Stimulated activated effector memory CD8-positive, alpha-beta T cell treated with anti-CD3 and anti-CD28 coated beads, Interleukin-12 subunit alpha, Interleukin-12 subunit beta, amount 100 ng/mL, for 72 hours (primary cell): ENCODE measurements at regions not wholly inside any gene's neighbourhood (a gene's known extent, or its start where the extent isn't known, plus 50 kb on each side); places are given as distances from the start of the nearest gene placed in this dataset.

ENCODE experiments used
- ATAC-seq: fragments of 150-1000 bp; cut with Tn5 transposase; 2 replicates; pipeline ENCODE4 v1.10.0; 2021
- DNase-seq, 2 donors: peaks; one replicate each; pipeline ENCODE4 v3.0.0; 2021 to 2022; ENCODE audit warnings: low spot score in 2 of 2
- H3K27ac Mint-ChIP-seq: one replicate; pipeline ENCODE4 v1.8.0; 2022; ENCODE audit warnings: mild to moderate bottlenecking, mixed read lengths
- H3K36me3 Mint-ChIP-seq: one replicate; pipeline ENCODE4 v1.8.0; 2022; ENCODE audit warnings: mild to moderate bottlenecking, mixed read lengths
- H3K4me1 Mint-ChIP-seq: one replicate; pipeline ENCODE4 v1.8.0; 2022; ENCODE audit warnings: mixed read lengths
- H3K4me3 Mint-ChIP-seq: one replicate; pipeline ENCODE4 v1.8.0; 2022; ENCODE audit warnings: mild to moderate bottlenecking, mixed read lengths
- H3K9me3 Mint-ChIP-seq: one replicate; pipeline ENCODE4 v1.8.0; 2022; ENCODE audit warnings: mixed read lengths

DNA sequence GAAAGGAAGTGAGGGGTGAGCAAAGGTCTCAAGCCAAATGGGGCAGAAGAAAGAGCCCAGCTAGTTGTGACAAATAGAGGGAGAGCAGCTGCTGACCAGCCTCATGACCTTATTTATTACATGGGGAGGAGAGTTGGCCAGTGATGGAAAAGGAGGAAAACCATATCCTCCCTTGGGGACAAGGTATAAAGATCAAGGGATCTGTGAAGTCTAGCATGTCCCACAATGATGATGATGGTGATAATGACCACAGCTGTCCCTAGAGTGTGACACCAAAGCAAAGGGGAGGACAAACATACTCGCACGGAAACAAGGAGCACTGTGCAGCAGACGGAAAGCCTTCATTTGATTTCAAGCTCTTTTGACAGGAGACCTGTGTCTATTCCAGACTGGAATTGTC, 190.4 kb upstream of the MCHR2 start:
- Mint-ChIP-seq H3K27ac (no peak overlapping the region), H3K4me3 (no peak overlapping the region), H3K4me1 (no peaks in the 10 kb centered on the region), H3K36me3 (no peaks in the 10 kb centered on the region), H3K9me3 (no peaks in the 10 kb centered on the region)
- ATAC-seq, result no peak
- no peak for DNase-seq

- Mint-ChIP-seq H3K9me3 (no peaks in the 10 kb centered on the region), H3K4me1 (no peaks in the 10 kb centered on the region), H3K27ac (no peak overlapping the region), H3K36me3 (no peaks in the 10 kb centered on the region), H3K4me3 (no peak overlapping the region)
- no peak for DNase-seq
- no peak for ATAC-seq
Measured at GRCh38 chr6:100182313-100182712, 188.3 kb upstream of the MCHR2 start.

GRCh38 chr6:100181309-100181708, 187.3 kb upstream of the MCHR2 start:
- H3K4me3 Mint-ChIP-seq, result no peak overlapping the region
- no peaks in the 10 kb centered on the region for H3K9me3 Mint-ChIP-seq
- H3K27ac Mint-ChIP-seq, result no peak overlapping the region
- H3K4me1 Mint-ChIP-seq, result no peaks in the 10 kb centered on the region
- no peak for DNase-seq
- no peaks in the 10 kb centered on the region for H3K36me3 Mint-ChIP-seq
- ATAC-seq, result no peak

DNA sequence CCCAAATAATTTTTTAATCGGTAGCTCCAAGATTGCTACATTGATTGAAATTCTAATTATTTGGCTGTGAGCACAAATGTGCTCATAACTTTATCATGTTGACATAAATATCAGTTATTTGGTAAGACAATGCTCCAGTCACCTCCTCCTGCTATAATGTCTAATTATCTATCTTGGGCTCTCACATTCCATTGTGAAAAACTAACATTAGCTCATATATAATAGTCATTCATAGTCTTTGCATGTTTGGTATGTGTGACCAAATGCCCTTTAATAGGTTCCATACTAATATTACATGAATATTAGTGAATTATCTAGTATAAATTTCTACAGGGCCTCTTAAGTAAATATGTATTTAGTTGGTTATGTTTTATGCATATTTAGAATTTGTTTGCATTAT, 185.6 kb upstream of the MCHR2 start:
- ATAC-seq (no peak), DNase-seq (no peak)
- Mint-ChIP-seq H3K9me3 (no peaks in the 10 kb centered on the region), H3K4me3 (no peak overlapping the region), H3K27ac (no peak overlapping the region), H3K36me3 (no peaks in the 10 kb centered on the region), H3K4me1 (no peaks in the 10 kb centered on the region)

DNA sequence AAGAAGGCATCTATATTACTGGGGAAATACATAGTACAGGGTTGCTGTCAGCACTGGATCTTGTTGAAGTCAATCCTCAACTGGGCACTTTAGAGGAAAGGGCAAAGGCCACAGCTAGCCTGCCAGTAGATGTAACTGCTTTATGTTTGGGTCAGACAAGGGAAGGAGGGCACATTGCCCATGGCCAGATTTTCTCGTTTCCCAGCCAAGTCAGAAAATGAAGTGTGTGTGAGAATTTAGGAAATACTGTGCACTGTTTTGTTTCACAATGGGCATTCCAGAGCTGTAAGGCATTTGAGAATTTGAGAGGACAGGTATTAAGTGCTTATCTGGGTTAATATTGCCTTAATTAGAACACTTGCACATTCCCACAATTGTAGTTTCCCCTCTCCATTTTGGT, 183.9 kb upstream of the MCHR2 start:
- no peaks in the 10 kb centered on the region for H3K4me1 Mint-ChIP-seq
- no peak overlapping the region for H3K4me3 Mint-ChIP-seq
- DNase-seq (no peak), ATAC-seq (no peak)
- H3K9me3 Mint-ChIP-seq, result no peaks in the 10 kb centered on the region
- H3K36me3 Mint-ChIP-seq, result no peaks in the 10 kb centered on the region
- H3K27ac Mint-ChIP-seq, result no peak overlapping the region

DNA sequence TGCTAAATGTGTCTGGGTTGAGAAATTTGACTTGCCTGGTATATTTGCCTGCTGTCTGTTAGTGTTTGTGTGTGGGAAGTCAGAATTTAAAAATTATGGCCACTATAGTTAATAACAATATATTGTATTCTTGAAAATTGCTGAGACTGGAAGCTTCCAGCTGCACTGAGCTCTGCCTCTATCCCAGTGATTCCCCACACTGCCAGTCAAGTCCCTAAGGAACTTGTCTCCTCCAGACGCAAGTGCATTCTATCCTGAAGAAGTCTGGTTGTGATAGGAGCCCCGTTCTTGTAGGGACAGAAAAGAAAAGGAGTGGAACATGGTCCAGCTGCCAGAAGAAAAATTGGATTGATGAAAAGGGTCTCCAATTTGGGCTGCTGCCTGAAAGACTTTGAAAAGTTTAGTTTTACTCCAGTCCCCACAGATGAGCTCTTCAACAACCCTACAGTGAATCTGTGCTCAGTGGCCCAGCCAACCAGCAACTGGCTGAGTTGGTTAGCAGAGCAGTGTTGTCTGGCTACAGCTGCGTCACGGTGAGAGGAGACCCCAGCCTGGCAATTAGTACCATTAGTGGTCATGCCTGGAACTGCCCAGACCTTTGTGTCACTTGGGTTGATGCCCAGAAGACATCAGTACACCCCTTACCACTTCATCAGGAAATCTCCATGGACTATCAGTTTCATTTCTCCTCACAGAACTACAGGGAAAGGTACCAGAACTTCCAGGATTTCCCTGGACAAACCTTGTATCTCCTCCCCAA, 183.1 kb upstream of the MCHR2 start:
- H3K27ac Mint-ChIP-seq, result no peak overlapping the region
- no peaks in the 10 kb centered on the region for H3K4me1 Mint-ChIP-seq
- no peaks in the 10 kb centered on the region for H3K9me3 Mint-ChIP-seq
- DNase-seq (no peak), ATAC-seq (no peak)
- no peak overlapping the region for H3K4me3 Mint-ChIP-seq
- H3K36me3 Mint-ChIP-seq, result no peaks in the 10 kb centered on the region

GRCh38 chr6:100176311-100176950, 182.4 kb upstream of the MCHR2 start:
- ATAC-seq (no peak), DNase-seq (no peak)
- Mint-ChIP-seq H3K4me3 (no peak overlapping the region), H3K9me3 (no peaks in the 10 kb centered on the region), H3K4me1 (no peaks in the 10 kb centered on the region), H3K36me3 (no peaks in the 10 kb centered on the region), H3K27ac (no peak overlapping the region)

DNA sequence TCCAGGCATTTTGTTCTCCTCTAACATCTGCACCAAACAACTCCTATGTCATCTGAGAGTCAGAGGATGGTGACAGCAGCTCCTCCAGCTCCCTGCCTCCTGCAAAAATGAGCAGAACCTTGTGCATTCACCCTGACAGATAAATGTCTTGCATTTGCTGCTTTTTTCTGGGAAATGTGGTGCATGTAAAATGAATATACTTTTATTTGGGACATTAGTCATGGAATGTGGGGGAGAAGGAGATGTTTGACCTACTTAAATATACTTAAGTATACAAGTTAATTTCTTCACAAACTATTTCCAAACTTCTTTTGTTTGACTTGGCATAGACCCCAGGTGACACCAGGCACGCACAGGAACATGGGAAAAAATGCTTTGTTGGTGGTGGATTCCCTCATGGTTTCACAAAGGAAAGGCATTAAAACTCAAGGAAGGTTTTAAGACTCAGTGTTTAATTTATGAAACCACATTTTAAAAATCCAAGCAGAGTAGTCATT, 181.8 kb upstream of the MCHR2 start:
- no peak overlapping the region for H3K4me3 Mint-ChIP-seq
- ATAC-seq, result no peak
- no peaks in the 10 kb centered on the region for H3K36me3 Mint-ChIP-seq
- DNase-seq, result no peak
- no peak overlapping the region for H3K27ac Mint-ChIP-seq
- no peaks in the 10 kb centered on the region for H3K9me3 Mint-ChIP-seq
- no peaks in the 10 kb centered on the region for H3K4me1 Mint-ChIP-seq

DNA sequence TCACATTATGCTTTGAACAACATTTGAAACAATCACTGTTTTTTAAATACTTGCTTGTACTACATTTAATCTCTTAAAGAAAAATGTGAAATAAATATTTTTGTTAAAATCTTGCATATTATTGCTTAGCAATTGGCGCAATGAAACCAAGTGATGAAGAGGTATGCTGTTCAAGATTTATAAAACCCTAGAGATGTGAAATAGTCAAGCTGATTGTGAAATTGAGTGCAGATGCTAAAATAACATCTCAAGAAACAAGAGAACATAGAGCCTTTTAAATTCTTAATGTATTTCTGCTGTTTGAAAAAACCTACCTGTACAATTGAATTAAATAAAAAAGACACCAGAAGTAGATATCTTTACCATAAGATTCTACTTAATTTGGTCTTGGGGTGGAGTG, 179.2 kb upstream of the MCHR2 start:
- Mint-ChIP-seq H3K36me3 (no peaks in the 10 kb centered on the region), H3K4me3 (no peak overlapping the region), H3K9me3 (no peaks in the 10 kb centered on the region), H3K27ac (no peak overlapping the region), H3K4me1 (no peaks in the 10 kb centered on the region)
- ATAC-seq (no peak), DNase-seq (no peak)

- H3K9me3 Mint-ChIP-seq, result no peaks in the 10 kb centered on the region
- ATAC-seq, result no peak
- no peaks in the 10 kb centered on the region for H3K4me1 Mint-ChIP-seq
- DNase-seq, result no peak
- H3K4me3 Mint-ChIP-seq, result no peak overlapping the region
- H3K27ac Mint-ChIP-seq, result no peak overlapping the region
- H3K36me3 Mint-ChIP-seq, result no peaks in the 10 kb centered on the region
Measured at GRCh38 chr6:100172322-100172713, 178.3 kb upstream of the MCHR2 start.

DNA sequence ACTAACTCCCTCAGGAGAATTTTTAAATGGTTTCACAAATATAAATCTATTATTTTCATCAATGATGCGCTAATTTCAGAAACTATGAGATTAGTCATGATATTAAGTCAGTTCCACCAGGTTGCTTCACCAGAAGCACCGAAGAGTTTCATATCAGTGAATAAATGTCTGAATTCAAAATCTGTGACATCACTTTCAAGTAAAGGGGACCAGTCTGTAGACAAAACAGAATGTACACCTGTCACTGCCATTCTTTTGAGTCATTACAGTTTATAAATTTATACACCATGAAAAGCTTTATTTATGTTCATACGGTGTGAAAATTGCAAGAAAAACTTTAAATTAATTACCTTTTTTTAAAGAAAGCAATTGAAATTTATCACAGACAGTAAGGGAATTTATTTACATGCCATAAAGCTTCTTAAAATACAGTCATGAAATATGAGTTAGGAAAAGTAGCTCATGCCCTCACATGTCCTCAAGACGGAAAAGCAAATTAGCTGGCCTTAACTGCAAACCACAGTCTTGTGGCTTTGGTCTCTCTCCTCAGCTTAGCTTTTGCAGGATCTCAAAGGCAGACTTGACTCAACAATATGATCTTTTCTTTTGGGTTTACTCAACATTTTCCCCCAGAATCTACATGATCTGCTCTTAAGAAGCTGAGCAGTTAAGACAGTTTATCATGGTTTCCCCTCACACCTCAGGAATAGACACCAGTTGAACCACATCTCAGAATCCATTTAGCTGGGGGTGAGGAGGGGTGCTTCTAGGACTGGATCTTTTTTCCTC, 177.7 kb upstream of the MCHR2 start:
- Mint-ChIP-seq H3K4me3 (no peak overlapping the region), H3K36me3 (no peaks in the 10 kb centered on the region), H3K4me1 (no peaks in the 10 kb centered on the region), H3K27ac (no peak overlapping the region), H3K9me3 (no peaks in the 10 kb centered on the region)
- DNase-seq (no peak), ATAC-seq (peak; percentile 85)

DNA sequence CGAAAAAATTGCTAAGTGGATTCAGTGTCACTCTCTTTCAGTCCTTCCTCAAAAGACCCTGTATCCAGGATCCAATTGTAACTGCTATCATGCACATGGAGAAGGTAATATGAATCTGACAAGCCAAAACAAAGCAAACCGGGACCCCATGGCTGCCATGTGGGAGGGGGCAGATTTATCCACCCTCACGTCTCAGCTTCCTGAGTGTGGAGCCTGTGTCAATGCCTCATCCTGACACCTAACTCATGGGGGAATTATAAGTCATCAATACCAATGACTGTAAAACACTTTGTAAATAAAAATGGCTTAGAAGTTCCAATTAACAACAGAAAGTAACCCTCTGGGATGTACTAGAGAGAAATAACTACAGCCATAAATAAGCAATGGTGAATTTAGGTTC, 174.1 kb upstream of the MCHR2 start:
- DNase-seq (no peak), ATAC-seq (no peak)
- no peaks in the 10 kb centered on the region for H3K36me3 Mint-ChIP-seq

DNA sequence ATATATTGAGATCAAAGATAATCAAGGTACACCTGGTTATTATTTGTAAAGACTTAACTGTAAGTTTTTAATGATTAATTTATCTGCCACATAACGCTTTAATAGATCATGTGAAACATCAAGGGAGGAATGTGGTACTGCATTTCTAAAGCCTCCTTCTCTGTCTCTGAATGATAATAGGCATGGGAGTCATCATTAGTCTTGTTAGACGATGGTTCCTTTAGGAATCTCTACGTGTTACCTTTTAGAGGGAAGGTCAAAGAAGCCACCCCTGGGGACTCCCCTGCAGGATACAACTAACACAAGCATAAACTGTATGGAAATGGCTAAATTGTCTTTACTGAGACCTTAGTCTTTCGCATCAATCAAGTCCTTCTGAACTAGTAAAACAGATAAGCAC, 173.6 kb upstream of the MCHR2 start:
- DNase-seq, result no peak
- Mint-ChIP-seq H3K4me3 (no peak overlapping the region), H3K36me3 (no peaks in the 10 kb centered on the region), H3K9me3 (no peaks in the 10 kb centered on the region), H3K4me1 (no peaks in the 10 kb centered on the region), H3K27ac (no peak overlapping the region)
- no peak for ATAC-seq

More for the DNA sequence above, 174.1 kb upstream of the MCHR2 start:
- Mint-ChIP-seq H3K4me3 (no peak overlapping the region), H3K4me1 (no peaks in the 10 kb centered on the region), H3K27ac (no peak overlapping the region), H3K9me3 (no peaks in the 10 kb centered on the region)

DNA sequence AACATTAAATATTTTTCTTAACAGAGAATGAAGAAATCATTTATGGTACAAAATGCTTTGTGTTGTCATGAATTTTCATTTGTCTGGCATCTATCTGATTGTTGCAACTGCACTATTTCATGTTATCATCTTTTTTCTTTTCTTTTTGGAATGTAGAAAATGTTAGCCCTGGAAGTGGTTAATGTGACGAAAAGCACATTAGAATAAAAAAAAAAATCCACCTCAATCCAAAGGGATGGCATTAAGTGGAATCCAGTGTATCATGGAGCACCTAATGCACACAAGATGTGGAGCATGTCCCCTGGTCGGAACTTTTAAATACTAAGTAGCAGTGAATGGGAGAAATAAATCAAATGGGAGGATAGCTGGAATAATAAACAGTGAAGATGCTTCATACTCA, 172.9 kb upstream of the MCHR2 start:
- Mint-ChIP-seq H3K36me3 (no peaks in the 10 kb centered on the region), H3K9me3 (no peaks in the 10 kb centered on the region), H3K4me1 (no peaks in the 10 kb centered on the region), H3K4me3 (no peak overlapping the region), H3K27ac (no peak overlapping the region)
- ATAC-seq (no peak), DNase-seq (no peak)

GRCh38 chr6:100165442-100165841, 171.4 kb upstream of the MCHR2 start:
- Mint-ChIP-seq H3K4me3 (no peak overlapping the region), H3K27ac (no peak overlapping the region)
- ATAC-seq, result no peak

DNA sequence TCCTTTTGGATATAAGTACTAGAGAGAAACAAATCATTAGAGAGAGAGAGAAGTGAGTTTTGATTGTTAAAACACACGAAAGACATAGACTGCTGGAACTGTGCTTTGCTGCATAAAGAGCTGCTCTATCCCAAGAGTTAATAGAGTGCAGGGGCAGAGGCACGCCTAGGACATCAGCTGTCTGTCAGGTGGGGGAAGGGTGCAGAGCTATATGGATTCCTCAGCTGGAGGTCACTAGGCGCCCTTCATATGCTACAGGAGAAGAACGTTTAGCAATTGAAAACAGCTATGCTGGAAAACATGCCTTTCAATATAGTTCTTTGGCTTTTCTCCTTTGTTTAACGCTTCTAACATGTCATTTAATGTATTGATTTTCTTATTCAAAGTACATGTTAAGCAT, 169.0 kb upstream of the MCHR2 start:
- H3K4me1 Mint-ChIP-seq, result no peaks in the 10 kb centered on the region
- ATAC-seq, result no peak
- H3K4me3 Mint-ChIP-seq, result no peak overlapping the region
- H3K9me3 Mint-ChIP-seq, result no peaks in the 10 kb centered on the region
- H3K36me3 Mint-ChIP-seq, result no peaks in the 10 kb centered on the region
- H3K27ac Mint-ChIP-seq, result no peak overlapping the region
- DNase-seq, result no peak

More at GRCh38 chr6:100165442-100165841, 171.4 kb upstream of the MCHR2 start:
- Mint-ChIP-seq H3K4me1 (no peaks in the 10 kb centered on the region), H3K9me3 (no peaks in the 10 kb centered on the region), H3K36me3 (no peaks in the 10 kb centered on the region)
- no peak for DNase-seq
